ENCODE measurements at regions not wholly inside any gene's neighbourhood (a gene's known extent, or its start where the extent isn't known, plus 50 kb on each side); places are given as distances from the start of the nearest gene placed in this dataset.

DNA sequence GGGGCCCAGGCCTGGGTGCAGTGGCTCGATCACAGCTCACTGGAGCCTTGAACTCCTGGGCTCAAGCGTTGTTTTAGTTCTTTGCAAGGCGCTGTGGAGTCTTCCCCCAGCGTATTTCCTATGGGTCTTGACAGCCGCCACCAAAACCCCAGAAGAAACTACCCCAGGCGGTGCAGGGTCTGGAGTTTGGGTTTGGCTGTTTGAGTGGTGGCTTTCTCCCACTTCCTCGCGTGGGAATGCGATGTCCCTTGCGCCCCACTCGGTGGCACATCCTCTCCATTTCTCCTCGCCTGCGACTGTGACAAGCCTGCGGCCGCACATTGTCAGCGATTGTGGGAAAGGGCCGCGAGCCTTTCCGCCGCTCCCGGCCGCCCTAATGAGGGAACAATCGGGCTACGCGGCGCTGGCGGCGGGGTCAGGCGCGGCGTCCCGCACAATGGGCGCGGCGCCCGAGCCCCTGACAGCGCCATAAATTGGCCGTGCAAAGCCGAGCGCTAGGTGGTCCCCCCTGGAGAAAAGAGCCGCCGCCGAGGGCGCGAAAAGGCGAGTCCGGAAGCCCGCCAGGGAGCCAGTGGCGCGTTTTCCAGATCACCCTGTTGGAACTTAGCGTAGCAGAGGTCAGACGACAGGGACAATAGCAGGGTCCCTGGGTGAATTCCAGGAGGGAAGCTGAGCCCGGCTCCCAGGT lies 194.9 kb upstream of the POU3F3 start:
- DNase-seq (ENCODE audit: low read depth in 1 of 2, low spot score in 2 of 2): peak; percentile 3 to 60
- H3K23ac ChIP-seq (ENCODE audit: insufficient read length): no peak overlapping the region
- peak overlapping the region; percentile 24 to 61 (median 46) for H3K4me3 ChIP-seq (ENCODE audit: extremely low read depth in 1 of 4, insufficient read depth in 2 of 4, low read depth in 3 of 4, low read length in 4 of 4)
- no peak overlapping the region; the same call in 1 of the 2 replicates for H2BK5ac ChIP-seq (ENCODE audit: low read depth, low read length)
- H3K4me1 ChIP-seq (replicated peaks in 1 of 4; ENCODE audit: control insufficient read depth in 3 of 4, insufficient read depth in 4 of 4, low read length in 3 of 4): peaks cover 7 to 15% (median 11%) of the 10 kb centered on the region in 4 experiments
- no peak overlapping the region for H4K91ac ChIP-seq (replicated peaks; ENCODE audit: insufficient read length, low read length)
- no peak for FAIRE-seq
- no peaks in the 10 kb centered on the region for H4K20me1 ChIP-seq (replicated peaks in 1 of 2; ENCODE audit: control insufficient read depth in 1 of 2, insufficient read depth in 2 of 2, low read length in 2 of 2)
- H4K5ac ChIP-seq (ENCODE audit: insufficient read length, low read depth, low read length): peak overlapping the region; percentile 46
- 0 out of 2 replicates have a peak overlapping the region, but pooled peaks have one; percentile 70 for H2AFZ ChIP-seq (ENCODE audit: low read length)
- peaks cover 0 to 24% (median 14%) of the 10 kb centered on the region in 4 experiments; a peak in 5 of 7 replicates for H3K27me3 ChIP-seq (replicated peaks in 1 of 4; ENCODE audit: control insufficient read depth in 3 of 4, extremely low read depth in 1 of 4, insufficient read depth in 3 of 4, low read length in 3 of 4)
- no peaks in the 10 kb centered on the region for H3K9me3 ChIP-seq (ENCODE audit: insufficient read depth in 2 of 2, low read depth in 1 of 2, low read length in 1 of 2)
- no peaks in the 10 kb centered on the region for H3K79me1 ChIP-seq (ENCODE audit: low read depth, low read length)
- no peak overlapping the region for H3K14ac ChIP-seq (ENCODE audit: insufficient read length)
- CTCF ChIA-PET (ENCODE audit: partially characterized antibody): interaction anchor here (1.0 kb wide), 1 partner anchor 14 kb away, joined by 4 read pairs; no protein-coding TSS in a partner anchor
- no peak overlapping the region for H3K4ac ChIP-seq (replicated peaks; ENCODE audit: insufficient read length, low read depth, low read length)
- H3K36me3 ChIP-seq (ENCODE audit: control insufficient read depth in 2 of 4, insufficient read depth in 4 of 4, low read length in 3 of 4): no peaks in the 10 kb centered on the region
- 4% methylated on average over 49 of the region's 53 CpGs; no CpG with 5 or more reads in 1 of the 2 experiments for WGBS, 2 experiments (ENCODE audit: extremely low coverage in 1 of 2, insufficient coverage in 1 of 2, insufficient read length in 1 of 2, insufficient replicate concordance in 2 of 2, low coverage in 1 of 2, low lambda C conversion rate in 2 of 2, missing lambda C conversion rate in 1 of 2)
- peak overlapping the region; percentile 90 for H4K8ac ChIP-seq (ENCODE audit: extremely low read depth, insufficient read depth, low read length)
- H2BK12ac ChIP-seq (ENCODE audit: low read depth, low read length): peak overlapping the region; percentile 99
- H3K23me2 ChIP-seq (ENCODE audit: low read depth, low read length): peaks cover 8% of the 10 kb centered on the region; the same call in 1 of the 2 replicates
- no peak overlapping the region for H2AK5ac ChIP-seq (ENCODE audit: low read depth, low read length)
- H2BK15ac ChIP-seq (ENCODE audit: low read length): no peak overlapping the region
- peak overlapping the region; percentile 88; the same call in 1 of the 2 replicates for H3K18ac ChIP-seq (ENCODE audit: extremely low read depth, low read length)
- POLR2A ChIA-PET (ENCODE audit: partially characterized antibody): interaction anchor here (0.7 to 1.1 kb wide), 4 partner anchors 10 to 187 kb away, joined by 3 to 5 read pairs (median 4); no protein-coding TSS in a partner anchor
- no peaks in the 10 kb centered on the region for H3K79me2 ChIP-seq (ENCODE audit: control insufficient read depth in 1 of 2, insufficient read depth in 2 of 2, low read length in 2 of 2)
- peak overlapping the region; percentile 69; the same call in 1 of the 2 replicates for H2BK20ac ChIP-seq (ENCODE audit: low read length)
- H2BK120ac ChIP-seq (replicated peaks; ENCODE audit: low read depth, low read length): peak overlapping the region; percentile 91
- H3K9ac ChIP-seq (replicated peaks in 1 of 4; ENCODE audit: extremely low read depth in 1 of 4, low read depth in 3 of 4, low read length in 3 of 4): no peak overlapping the region
- H3K56ac ChIP-seq (replicated peaks; ENCODE audit: insufficient read length, low read depth, low read length): peak overlapping the region; percentile 32
- no peak overlapping the region for H3K27ac ChIP-seq (ENCODE audit: low read depth, low read length)
- peak overlapping the region; percentile 65 to 80 for H3K4me2 ChIP-seq (ENCODE audit: insufficient read depth in 1 of 2, low read depth in 2 of 2, low read length in 2 of 2)
- no peak for TF ChIP-seq POU5F1 (IDR thresholded peaks at IDR 0.05; ENCODE audit: low read depth, low read length)
- no peak for TF ChIP-seq RXRA (IDR thresholded peaks at IDR 0.05; ENCODE audit: insufficient read depth, low read depth, low read length)
- no peak for TF ChIP-seq SP1 (IDR thresholded peaks at IDR 0.05; ENCODE audit: low read depth, low read length)
- no peak for TF ChIP-seq HDAC6 (IDR thresholded peaks at IDR 0.05; ENCODE audit: low read depth, low read length)
- no peak for TF ChIP-seq CHD2 (IDR thresholded peaks at IDR 0.05; ENCODE audit: low read length)
- TF ChIP-seq TBP (IDR thresholded peaks at IDR 0.05; ENCODE audit: low read depth, low read length): no peak
- TF ChIP-seq BCL11A (IDR thresholded peaks at IDR 0.05; ENCODE audit: low read depth in 2 of 2, low read length in 2 of 2): no peak
- no peak for TF ChIP-seq RFX5 (IDR thresholded peaks at IDR 0.05; ENCODE audit: borderline replicate concordance, low read depth, low read length)
- no peak for TF ChIP-seq JUN (IDR thresholded peaks at IDR 0.05; ENCODE audit: low read depth, low read length)
- no peak for TF ChIP-seq CBX5 (IDR thresholded peaks at IDR 0.05; ENCODE audit: low read depth, low read length)
- no peak for TF ChIP-seq TEAD4 (IDR thresholded peaks at IDR 0.05; ENCODE audit: low read depth, low read length)
- TF ChIP-seq YY1 (IDR thresholded peaks at IDR 0.05; ENCODE audit: low read depth, low read length): no peak
- TF ChIP-seq SIRT6 (IDR thresholded peaks at IDR 0.05; ENCODE audit: low read length): no peak
- TF ChIP-seq POLR2AphosphoS5 (IDR thresholded peaks at IDR 0.05; ENCODE audit: low read depth, low read length): no peak
- no peak for TF ChIP-seq BACH1 (IDR thresholded peaks at IDR 0.05; ENCODE audit: low read length)

Measured in H1 (cell line).